ENCODE measurements at regions not wholly inside any gene's neighbourhood (a gene's known extent, or its start where the extent isn't known, plus 50 kb on each side); places are given as distances from the start of the nearest gene placed in this dataset.

- no peak overlapping the region for H3K4me3 Mint-ChIP-seq
- H3K36me3 Mint-ChIP-seq: no peaks in the 10 kb centered on the region
- no peak for ATAC-seq
- H3K27me3 Mint-ChIP-seq (ENCODE audit: low read depth): peaks cover 10% of the 10 kb centered on the region
- no peak overlapping the region for H3K27ac Mint-ChIP-seq
- ChIA-PET CTCF (no interaction called here), POLR2A (no interaction called here)
- DNase-seq (ENCODE audit: low spot score): no peak
- H3K9me3 Mint-ChIP-seq: peaks cover under 1% of the 10 kb centered on the region
- H3K4me1 Mint-ChIP-seq: peaks cover 7% of the 10 kb centered on the region
- TF ChIP-seq ESRRA (CRISPR knock-in tag; IDR thresholded peaks at IDR 0.05; ENCODE audit: borderline replicate concordance) (no peak), NR1H2 (CRISPR knock-in tag; IDR thresholded peaks at IDR 0.05) (no peak), ATF3 (CRISPR knock-in tag; conservative IDR thresholded peaks at IDR 0.05) (no peak), RORB (CRISPR knock-in tag; IDR thresholded peaks at IDR 0.05) (no peak), E2F4 (CRISPR knock-in tag; IDR thresholded peaks at IDR 0.05; ENCODE audit: borderline replicate concordance, low read depth) (no peak), MAX (CRISPR knock-in tag; IDR thresholded peaks at IDR 0.05) (no peak), NR2C2 (CRISPR knock-in tag; IDR thresholded peaks at IDR 0.05) (no peak), FOXP4 (CRISPR knock-in tag; IDR thresholded peaks at IDR 0.05) (no peak), SMAD4 (CRISPR knock-in tag; IDR thresholded peaks at IDR 0.05) (no peak), ZNF232 (CRISPR knock-in tag; IDR thresholded peaks at IDR 0.05) (no peak), MYBL2 (CRISPR knock-in tag; IDR thresholded peaks at IDR 0.05) (no peak), ZNF425 (CRISPR knock-in tag; conservative IDR thresholded peaks at IDR 0.05) (no peak)
Measured at GRCh38 chr9:115627511-115627910, 509.6 kb upstream of the TNC start.

GRCh38 chr9:115628426-115628825, 510.5 kb upstream of the TNC start:
- CTCF ChIA-PET: no interaction called here
- POLR2A ChIA-PET: no interaction called here
- Mint-ChIP-seq H3K4me3 (no peak overlapping the region), H3K27me3 (ENCODE audit: low read depth) (peaks cover 10% of the 10 kb centered on the region), H3K4me1 (peaks cover 7% of the 10 kb centered on the region), H3K27ac (no peak overlapping the region), H3K36me3 (no peaks in the 10 kb centered on the region), H3K9me3 (no peaks in the 10 kb centered on the region)
- no peak for DNase-seq (ENCODE audit: low spot score)
- no peak for ATAC-seq
- TF ChIP-seq ARID4B (CRISPR knock-in tag; IDR thresholded peaks at IDR 0.05; ENCODE audit: borderline replicate concordance): no peak
- TF ChIP-seq ZSCAN18 (CRISPR knock-in tag; IDR thresholded peaks at IDR 0.05): no peak
- no peak for TF ChIP-seq ZNF219 (CRISPR knock-in tag; IDR thresholded peaks at IDR 0.05; ENCODE audit: borderline replicate concordance)
- no peak for TF ChIP-seq NFATC4 (CRISPR knock-in tag; IDR thresholded peaks at IDR 0.05)
- TF ChIP-seq ATF2 (CRISPR knock-in tag; IDR thresholded peaks at IDR 0.05; ENCODE audit: borderline replicate concordance, low read depth): no peak
- no peak for TF ChIP-seq PRDM15 (CRISPR knock-in tag; IDR thresholded peaks at IDR 0.05)
